ENCODE measurements at regions not wholly inside any gene's neighbourhood (a gene's known extent, or its start where the extent isn't known, plus 50 kb on each side); places are given as distances from the start of the nearest gene placed in this dataset.

DNA sequence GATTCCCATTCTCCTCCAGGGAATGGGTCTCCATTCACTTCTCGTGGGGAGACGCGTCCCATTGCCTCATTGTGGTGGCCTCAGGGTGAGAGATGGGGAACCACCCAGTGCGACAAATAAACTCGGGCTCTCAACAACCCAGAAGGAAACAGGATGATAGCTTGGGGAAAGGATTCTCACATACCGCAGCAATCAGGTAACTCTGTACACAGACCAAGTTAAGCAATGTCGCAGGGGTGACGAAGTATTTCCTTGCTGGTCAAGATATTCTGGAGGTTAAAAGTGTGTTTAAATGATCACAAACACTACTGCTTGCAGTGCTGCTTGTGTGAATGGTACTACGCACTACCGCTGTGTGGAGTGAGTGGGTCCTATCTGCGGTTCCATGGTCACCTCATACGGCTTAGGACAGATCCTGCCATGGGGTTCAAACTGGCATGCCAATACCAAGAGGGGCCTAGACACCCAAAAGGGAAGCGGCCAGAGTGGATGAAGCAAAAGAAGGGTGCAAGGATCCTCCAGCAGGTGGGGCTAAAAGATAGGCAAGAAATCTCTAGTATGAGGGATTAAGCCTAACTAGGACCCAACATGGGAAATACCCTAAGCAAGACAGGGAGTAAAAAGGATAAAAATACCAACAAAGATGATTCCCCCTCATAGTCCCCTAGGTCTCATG is 143.8 kb upstream of the TMEM106B start:
- TF ChIP-seq, protein P1, sequence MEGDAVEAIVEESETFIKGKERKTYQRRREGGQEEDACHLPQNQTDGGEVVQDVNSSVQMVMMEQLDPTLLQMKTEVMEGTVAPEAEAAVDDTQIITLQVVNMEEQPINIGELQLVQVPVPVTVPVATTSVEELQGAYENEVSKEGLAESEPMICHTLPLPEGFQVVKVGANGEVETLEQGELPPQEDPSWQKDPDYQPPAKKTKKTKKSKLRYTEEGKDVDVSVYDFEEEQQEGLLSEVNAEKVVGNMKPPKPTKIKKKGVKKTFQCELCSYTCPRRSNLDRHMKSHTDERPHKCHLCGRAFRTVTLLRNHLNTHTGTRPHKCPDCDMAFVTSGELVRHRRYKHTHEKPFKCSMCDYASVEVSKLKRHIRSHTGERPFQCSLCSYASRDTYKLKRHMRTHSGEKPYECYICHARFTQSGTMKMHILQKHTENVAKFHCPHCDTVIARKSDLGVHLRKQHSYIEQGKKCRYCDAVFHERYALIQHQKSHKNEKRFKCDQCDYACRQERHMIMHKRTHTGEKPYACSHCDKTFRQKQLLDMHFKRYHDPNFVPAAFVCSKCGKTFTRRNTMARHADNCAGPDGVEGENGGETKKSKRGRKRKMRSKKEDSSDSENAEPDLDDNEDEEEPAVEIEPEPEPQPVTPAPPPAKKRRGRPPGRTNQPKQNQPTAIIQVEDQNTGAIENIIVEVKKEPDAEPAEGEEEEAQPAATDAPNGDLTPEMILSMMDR (IDR thresholded peaks at IDR 0.05): peak; percentile 22 to 80 (median 67)
- no peak for TF ChIP-seq POLR2A (IDR thresholded peaks at IDR 0.05)
